ENCODE measurements at regions not wholly inside any gene's neighbourhood (a gene's known extent, or its start where the extent isn't known, plus 50 kb on each side); places are given as distances from the start of the nearest gene placed in this dataset.

- TF ChIP-seq CTCF (IDR thresholded peaks at IDR 0.05; ENCODE audit: control extremely low read depth in 1 of 3, insufficient read depth in 1 of 3, low read depth in 1 of 3, low read length in 3 of 3) (no peak), SRF (IDR thresholded peaks at IDR 0.05; ENCODE audit: low read depth, low read length) (no peak), KDM1A (IDR thresholded peaks at IDR 0.05; ENCODE audit: borderline replicate concordance, low read length) (no peak), SUZ12 (IDR thresholded peaks at IDR 0.05; ENCODE audit: low read length) (no peak)
Measured at GRCh38 chr4:14218641-14219040, 591.1 kb upstream of the BOD1L1 start (continued).

Data from H1 (cell line).